MM.1S (cell line): ENCODE measurements at regions not wholly inside any gene's neighbourhood (a gene's known extent, or its start where the extent isn't known, plus 50 kb on each side); places are given as distances from the start of the nearest gene placed in this dataset.

Experiments used
- EZH2phosphoT487 ChIP-seq: fragments of 300-600 bp; sonication (generic); IDR thresholded peaks from 2 replicates; pipeline ENCODE4 v1.6.1; 2018; ENCODE audit warnings: antibody characterized with exemption, low read length
- TF ChIP-seq, protein P1 (sequence below): fragments of 300-600 bp; sonication (generic); IDR thresholded peaks from 2 replicates; pipeline ENCODE4 v1.5.1; 2016; ENCODE audit warnings: antibody characterized with exemption, low read length, mixed read lengths

DNA sequence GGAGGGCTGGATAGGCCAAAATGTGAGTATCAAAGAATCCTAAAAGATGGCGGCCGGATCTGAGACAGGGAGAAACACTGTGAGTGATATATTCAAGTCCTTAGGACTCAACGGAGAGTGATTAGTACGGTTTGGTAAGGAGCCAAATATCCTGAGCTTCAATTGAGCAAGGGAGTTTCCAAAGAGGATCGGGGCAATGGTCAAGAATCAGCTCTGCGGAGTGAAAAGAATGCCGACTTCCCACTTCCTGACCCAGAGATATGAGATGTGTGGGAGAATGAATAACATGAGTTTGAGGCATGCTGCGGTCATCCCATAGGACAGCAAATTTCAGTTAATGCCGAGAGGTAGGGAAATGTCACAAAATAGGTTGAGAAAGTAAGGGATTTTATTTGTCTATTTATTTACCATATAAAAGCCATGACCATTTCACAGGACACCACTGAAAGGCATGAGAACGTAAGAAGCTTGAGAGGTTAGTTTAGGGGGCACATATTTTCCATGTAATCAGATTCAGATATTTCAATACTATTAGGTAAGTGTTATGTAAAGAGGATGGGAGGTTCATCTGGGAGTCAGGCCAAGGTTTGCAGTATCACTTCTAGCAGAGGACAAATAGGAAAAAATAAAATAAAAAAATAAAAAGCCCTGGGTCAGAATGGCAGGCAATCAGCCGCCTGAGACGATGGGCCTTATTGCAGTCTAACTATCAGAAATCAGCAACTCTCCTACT, 165.6 kb downstream of the HGF start:
- TF ChIP-seq, protein P1, sequence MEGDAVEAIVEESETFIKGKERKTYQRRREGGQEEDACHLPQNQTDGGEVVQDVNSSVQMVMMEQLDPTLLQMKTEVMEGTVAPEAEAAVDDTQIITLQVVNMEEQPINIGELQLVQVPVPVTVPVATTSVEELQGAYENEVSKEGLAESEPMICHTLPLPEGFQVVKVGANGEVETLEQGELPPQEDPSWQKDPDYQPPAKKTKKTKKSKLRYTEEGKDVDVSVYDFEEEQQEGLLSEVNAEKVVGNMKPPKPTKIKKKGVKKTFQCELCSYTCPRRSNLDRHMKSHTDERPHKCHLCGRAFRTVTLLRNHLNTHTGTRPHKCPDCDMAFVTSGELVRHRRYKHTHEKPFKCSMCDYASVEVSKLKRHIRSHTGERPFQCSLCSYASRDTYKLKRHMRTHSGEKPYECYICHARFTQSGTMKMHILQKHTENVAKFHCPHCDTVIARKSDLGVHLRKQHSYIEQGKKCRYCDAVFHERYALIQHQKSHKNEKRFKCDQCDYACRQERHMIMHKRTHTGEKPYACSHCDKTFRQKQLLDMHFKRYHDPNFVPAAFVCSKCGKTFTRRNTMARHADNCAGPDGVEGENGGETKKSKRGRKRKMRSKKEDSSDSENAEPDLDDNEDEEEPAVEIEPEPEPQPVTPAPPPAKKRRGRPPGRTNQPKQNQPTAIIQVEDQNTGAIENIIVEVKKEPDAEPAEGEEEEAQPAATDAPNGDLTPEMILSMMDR = no peak
- no peak for TF ChIP-seq EZH2phosphoT487
